Esophagus muscularis mucosa (tissue), 4 donors: ENCODE measurements at regions not wholly inside any gene's neighbourhood (a gene's known extent, or its start where the extent isn't known, plus 50 kb on each side); places are given as distances from the start of the nearest gene placed in this dataset.

Experiments used
- EP300 ChIP-seq: sonication (generic); formaldehyde crosslinking; IDR thresholded peaks from one replicate; pipeline ENCODE4 v1.6.1; 2017; ENCODE audit warnings: antibody characterized with exemption
- POLR2A ChIP-seq: fragments of 450-650 bp; IDR thresholded peaks from one replicate; pipeline ENCODE4 v1.6.1; 2017; ENCODE audit warnings: antibody characterized with exemption, moderate library complexity, mild to moderate bottlenecking, low read depth
- POLR2AphosphoS5 ChIP-seq, 2 donors: sonication (generic); formaldehyde crosslinking; IDR thresholded peaks; one replicate each; pipeline ENCODE4 v1.6.1; 2017; ENCODE audit warnings: antibody characterized with exemption in 2 of 2
- TF ChIP-seq, protein P1 (sequence below), 3 experiments: fragments of 200-600 bp in 2 of 3; fragments of 450-650 bp in 1 of 3; sonication (generic) in 2 of 3; IDR thresholded peaks; one replicate each; pipeline ENCODE4 v1.5.1; 2017 to 2019; ENCODE audit warnings: antibody characterized with exemption in 3 of 3, mild to moderate bottlenecking in 2 of 3, moderate library complexity in 1 of 3

DNA sequence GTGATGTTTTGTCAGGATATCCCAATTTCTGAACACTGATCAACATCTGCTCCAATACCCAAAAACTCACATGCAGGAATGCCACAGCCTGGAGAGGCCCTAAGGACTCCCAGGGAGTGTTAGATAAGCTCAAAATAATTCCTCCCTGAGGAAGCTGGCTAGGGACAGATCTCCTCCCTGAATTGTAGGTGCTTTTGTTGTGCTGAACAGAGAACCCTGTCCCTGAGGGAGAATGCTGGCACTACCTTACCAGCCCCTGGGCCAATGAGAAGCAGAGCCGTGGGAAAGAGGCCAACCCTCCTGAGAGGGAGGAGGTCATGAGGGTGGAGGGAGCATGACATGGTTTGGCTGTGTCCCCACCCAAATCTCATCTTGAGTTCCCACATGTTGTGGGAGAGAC, 73.6 kb upstream of the PTGFRN start:
- TF ChIP-seq, protein P1, sequence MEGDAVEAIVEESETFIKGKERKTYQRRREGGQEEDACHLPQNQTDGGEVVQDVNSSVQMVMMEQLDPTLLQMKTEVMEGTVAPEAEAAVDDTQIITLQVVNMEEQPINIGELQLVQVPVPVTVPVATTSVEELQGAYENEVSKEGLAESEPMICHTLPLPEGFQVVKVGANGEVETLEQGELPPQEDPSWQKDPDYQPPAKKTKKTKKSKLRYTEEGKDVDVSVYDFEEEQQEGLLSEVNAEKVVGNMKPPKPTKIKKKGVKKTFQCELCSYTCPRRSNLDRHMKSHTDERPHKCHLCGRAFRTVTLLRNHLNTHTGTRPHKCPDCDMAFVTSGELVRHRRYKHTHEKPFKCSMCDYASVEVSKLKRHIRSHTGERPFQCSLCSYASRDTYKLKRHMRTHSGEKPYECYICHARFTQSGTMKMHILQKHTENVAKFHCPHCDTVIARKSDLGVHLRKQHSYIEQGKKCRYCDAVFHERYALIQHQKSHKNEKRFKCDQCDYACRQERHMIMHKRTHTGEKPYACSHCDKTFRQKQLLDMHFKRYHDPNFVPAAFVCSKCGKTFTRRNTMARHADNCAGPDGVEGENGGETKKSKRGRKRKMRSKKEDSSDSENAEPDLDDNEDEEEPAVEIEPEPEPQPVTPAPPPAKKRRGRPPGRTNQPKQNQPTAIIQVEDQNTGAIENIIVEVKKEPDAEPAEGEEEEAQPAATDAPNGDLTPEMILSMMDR (IDR thresholded peaks at IDR 0.05): no peak
- TF ChIP-seq POLR2A (no peak), EP300 (no peak), POLR2AphosphoS5 (IDR thresholded peaks at IDR 0.05) (no peak)
